ENCODE measurements at regions not wholly inside any gene's neighbourhood (a gene's known extent, or its start where the extent isn't known, plus 50 kb on each side); places are given as distances from the start of the nearest gene placed in this dataset.

- TF ChIP-seq CTCF (IDR thresholded peaks at IDR 0.05) = no peak
- no peak for TF ChIP-seq POLR2A (IDR thresholded peaks at IDR 0.05)
Observed at GRCh38 chr12:77334806-77335205, 269.4 kb upstream of the E2F7 start.
